NCI-H2196 treated with DMSO at 0.1 percent for 48 hours (cell line): ENCODE measurements at regions not wholly inside any gene's neighbourhood (a gene's known extent, or its start where the extent isn't known, plus 50 kb on each side); places are given as distances from the start of the nearest gene placed in this dataset.
A peak's percentile ranks its signal among the peaks of the same experiment; 100 is the strongest.
"Not testable (repeated sequence)": the region's sequence is repeated elsewhere in the genome, so short reads cannot be mapped to it uniquely, and the experiment has no call there.

Source experiments
- DNase-seq: peaks from one replicate; lab custom pipeline; 2025; ENCODE audit not compliant: unreplicated experiment; lab: John Stamatoyannopoulos, UW

DNA sequence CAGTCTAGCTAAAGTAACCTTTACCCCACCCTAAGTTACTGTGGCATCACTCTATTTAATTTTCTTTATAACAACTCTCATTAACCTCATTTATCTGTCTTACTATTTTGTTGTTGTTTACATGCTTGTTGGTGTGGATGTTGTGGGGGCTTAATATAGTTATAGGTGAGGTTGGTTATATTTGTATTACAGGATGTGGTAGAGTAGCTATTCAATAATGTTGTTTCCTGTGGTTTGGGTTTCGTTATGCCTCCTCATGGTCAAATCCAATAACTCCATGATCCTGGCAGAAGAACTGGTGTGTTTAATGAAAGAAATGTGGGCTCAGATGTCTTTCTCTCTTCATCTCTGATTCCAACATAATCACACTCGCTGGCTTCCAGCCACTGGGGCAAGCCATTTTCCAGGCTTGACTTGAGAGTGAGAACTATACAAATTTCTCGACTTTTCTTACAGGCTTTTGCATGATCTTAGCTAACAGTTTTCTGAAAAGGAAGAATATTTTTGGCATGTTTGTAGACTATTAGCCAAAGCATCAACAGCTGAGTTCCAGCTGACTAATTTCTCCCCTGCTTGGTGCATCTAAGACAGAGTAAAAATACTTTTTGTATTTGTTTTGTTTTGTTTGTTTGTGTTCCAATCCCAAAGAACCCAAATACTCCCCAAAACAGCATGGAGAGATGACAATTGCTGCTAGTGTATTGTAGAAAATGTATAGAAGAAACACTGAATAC is 303.7 kb upstream of the PAPPA start:
- no peak for DNase-seq

DNA sequence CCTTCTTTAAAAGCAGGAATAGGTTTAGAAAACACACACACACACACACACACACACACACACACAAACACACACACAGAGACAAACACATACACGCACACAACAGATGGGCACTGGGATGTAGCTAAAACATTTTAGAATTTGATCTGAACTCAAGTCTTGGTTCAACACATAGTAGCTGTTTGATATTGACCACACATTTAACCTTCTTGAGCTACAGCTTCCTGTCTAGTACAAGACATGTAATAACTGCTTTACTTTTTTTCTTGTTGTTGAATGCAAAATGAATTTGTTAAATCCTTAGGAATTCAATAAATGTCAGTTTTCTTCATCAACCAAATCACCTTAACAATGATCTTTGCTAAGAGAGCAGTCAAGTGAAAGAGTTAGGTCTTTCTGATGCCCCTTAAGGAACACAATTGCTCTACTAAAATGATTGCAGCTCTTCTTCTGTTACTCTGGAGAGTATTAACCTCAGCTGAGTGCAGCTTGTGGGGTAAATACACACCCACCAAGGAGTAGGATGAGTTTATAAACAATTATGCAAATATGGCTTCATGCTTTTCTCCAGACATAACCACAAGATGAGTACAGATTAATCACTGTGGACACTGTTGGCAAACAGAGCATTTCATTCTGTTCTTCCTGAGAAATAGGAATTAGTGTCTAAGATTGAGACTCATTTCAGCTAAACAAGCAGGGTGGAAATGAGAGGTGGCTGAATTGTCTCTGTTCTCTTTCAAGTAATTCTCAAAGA is 302.9 kb upstream of the PAPPA start:
- no peak for DNase-seq

DNA sequence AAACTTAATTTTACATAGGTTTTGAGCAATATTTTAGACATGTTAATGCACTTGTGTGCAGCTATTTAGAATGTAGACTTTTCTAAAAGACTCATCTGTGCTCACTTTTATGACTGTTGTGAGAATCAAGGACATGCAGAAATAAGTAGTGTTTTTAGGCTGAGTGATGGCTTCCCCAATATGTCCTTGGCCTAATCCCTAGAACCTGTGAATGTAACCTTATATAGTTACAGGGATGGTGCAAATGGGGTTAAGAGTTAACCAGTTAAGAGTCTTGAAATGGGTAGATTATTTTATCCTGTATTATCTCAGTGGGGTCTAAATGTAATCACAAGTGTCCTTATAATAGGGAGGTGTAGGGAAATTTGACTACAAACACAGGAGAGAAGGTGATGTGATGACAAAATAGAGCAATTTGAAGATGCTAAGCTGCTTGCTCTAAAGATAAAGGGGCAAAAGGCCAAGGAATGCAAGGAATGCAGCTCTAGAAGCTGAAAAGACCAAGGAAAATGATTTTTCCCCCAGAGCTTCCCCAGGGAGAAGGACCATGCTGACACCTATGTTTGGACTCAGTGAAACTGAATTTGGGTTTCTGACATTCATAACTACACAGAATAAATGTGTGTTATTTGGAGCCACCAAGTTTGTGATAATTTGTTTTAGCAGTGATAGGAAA is 298.0 kb upstream of the PAPPA start:
- DNase-seq = no peak

DNA sequence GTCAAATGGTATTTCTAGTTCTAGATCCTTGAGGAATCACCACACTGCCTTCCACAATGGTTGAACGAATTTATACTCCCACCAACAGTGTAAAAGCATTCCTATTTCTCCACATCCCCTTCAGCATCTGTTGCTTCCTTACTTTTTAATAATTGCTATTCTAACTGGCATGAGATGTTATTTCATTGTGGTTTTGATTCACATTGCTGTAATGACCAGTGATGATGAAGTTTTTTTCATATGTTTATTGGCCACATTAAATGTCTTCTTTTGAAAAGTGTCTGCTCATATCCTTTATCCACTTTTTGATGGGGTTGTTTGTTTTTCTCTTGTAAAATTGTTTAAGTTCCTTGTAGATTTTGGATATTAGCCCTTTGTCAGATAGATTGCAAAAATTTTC is 295.2 kb upstream of the PAPPA start:
- not testable (repeated sequence) for DNase-seq

DNA sequence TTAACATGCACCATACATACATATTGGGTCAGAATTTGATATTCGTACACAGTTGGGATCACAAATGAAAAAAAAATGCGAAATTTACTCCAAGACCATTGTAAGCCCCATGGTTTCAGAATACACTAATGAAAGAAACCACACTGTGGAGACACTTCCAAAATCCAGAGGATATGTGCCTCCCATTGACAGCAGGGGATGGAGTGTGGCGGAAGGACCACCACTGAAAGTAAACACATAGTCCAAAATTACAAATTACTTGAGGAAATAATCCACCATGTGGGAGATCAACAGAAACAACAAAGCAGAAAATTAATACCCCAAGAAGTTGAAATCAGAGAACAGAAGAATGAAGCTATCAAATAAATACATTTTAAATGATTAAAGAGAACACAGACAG is 291.6 kb upstream of the PAPPA start:
- no peak for DNase-seq

DNA sequence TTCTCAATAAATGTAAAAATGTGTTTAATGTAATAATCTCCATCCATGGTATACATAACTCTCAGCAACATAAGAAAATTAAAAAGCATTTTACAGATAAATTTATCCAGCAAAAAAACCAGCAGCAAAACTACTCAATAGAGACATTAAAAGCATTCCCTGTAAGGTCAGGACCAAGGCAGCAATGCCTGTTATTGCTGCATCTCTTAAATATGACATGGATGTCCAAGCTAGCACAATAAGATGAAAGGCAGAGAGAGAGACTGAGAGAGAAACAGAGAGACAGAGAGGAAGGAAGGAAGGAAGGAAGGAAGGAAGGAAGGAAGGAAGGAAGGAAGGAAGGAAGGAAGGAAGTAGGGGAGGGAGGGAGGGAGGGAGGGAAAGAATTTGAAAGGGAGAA is 289.0 kb upstream of the PAPPA start:
- DNase-seq = no peak

DNA sequence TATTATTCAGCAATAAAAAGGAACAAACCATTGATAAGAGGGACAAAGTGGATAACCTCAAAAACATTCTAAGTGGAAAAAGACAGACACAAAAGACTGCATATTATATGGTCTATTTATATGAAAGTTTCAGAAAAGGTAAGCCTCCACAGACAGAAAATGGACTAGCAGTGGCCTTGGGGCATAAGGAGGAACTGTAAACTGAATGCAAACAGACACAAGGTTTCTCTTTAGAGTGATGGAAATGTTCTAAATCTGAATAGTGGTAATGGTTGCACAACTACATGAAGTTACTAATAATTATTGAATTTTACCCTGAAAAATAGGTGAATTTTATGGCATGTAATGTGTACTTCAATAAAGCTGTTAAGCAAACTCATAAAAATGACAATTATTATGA is 286.3 kb upstream of the PAPPA start:
- DNase-seq = no peak

DNA sequence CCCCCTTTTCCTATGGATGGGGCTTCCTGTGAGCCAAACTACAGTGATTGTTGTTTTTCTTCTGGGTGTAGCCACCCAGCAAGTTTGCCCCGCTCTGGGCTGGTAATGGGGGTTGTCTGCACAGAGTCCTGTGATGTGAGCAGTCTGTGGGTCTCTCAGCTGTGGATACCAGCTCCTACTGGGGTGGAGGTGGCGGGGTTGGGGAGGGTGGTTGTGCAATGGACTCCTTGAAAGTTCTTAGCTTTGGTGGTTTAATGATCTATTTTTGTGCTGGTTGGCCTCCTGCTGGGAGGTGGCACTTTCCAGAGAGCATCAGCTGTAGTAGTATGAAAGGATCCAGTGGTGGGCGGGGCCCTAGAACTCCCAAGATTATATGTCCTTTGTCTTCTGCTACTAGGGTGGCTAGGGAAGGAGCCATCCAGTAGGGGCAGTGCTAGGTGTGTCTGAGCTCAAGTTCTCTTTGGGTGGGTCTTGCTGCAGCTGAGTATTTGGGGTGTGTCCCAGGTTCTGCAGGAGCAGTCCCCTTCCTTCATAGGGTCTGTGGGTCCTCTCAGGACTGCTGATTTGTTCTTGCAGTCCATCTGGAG is 275.6 kb upstream of the PAPPA start:
- DNase-seq = no peak

DNA sequence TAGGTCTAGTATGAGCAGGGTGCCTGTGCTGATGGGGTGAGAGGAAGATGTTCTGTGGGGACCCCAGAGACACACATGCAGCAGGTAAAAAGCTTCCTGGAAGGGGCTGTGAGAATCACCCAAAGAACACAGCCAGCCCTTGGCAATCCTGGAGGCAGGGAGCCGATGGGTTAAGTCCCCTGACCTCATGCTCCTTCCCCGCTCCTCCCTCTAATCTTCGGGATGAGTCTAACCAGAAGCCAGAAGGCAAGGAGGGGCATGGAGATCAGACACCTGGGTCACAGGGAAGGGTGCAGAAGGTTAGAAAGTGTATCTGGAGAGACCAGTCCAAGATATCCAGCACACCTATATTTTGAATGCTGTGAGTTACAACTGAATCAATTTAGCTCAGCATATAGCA is 274.1 kb upstream of the PAPPA start:
- DNase-seq = no peak

DNA sequence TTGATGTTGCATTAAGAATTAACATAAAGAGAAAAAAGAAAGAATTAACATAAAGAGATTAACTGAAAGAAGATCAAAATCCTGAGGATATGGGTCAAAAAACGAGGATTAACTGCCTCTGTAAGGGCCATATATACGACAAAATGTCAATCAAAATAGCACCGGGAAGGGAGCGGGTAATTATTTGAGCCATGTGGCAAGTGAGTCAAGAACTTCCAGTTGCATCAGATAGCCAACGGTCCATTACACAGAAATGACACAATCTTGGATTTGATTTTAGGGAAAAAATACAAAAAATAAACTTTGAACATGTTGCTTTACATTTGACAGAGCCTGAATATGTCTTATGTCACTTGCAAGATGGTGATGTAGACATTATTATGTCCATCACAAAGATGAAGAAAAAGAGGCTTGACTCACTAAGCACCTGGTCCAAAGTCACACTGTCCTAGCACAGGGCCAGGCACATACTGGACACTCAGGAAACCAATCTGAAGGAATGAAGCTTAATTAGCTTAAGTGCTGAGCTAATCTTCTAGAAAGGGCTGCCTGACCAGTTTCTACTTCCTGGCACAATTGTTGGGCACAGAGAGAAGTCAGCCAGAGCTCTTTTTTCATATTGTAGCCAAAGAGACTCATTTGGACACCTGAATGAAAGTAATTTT is 273.2 kb upstream of the PAPPA start:
- no peak for DNase-seq

DNA sequence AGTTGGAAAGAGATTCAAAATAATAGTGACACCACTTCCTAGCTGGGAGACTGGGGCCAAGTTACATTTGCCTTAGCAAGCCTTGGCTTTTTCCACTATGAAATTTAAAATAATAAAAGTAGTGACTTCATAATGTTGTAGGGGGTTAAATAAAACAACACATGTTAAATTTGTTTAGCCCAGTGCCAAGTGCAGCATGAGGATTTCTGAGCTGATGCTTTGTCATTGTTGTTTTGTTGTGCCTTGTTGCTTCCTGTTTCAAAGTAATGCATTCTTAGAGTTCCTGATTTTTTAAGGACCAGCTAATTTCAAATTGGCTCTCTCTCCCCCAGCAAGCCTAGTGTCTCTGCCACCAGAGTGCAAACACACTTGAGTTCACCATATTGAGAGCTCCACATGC is 270.7 kb upstream of the PAPPA start:
- no peak for DNase-seq

DNA sequence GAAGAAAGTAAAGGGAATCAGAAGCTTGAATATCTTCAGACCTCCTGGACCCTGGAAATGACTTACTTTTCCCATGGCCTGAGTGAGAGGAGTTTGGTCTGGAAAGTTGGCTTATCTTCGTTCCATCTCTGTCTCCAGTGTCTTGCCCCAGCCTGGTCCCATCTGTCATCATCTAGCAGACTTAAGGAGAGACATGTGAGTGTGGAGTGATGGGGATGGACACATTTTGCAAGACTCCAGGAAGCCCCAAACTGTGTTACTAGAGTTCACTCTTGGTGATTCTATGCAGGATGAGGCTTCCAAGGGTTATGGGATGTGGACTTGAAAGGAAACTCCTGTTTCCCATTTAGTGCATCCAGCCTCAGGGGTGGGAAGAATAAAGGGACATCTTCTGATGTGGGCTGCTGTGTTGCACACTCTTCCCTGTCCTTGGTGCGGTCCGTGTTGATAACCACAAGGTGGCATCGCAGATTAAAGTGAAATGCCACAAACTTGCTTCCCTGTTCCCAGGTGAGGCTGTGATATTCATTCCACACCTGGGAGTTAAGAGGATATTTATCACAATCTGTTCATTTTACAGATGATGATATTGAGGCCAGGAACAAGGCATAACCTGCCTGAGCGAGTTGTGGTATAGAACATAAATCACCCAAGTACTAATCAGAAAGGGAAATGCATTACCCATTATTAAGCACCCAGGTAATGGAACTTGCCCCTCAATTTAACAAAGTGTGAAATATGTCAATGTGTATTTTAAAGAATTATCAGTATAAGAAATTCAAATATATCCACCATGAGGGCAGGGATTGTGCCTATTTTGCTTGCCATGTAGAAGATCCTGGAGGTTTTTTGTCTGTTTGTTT is 269.9 kb upstream of the PAPPA start:
- peak; percentile 6 for DNase-seq

DNA sequence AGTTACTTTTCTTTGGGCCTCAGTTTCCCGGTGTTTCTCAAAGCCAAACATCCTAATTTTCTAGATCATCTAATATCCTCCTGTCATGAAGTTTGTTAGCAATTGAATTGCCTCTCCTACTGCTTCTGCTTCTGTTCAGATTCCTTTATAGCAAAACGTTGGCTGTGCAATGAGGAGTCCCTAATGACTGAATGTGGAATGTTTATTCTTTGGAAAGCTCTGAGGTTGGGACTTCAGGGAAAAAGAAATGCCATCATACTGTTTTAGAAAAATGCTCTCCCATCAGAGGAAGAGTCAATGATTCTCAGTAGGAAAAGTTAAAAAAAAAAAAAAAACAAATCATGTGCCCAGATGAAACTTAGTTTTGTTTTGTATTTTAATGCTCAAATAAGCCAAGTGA is 268.7 kb upstream of the PAPPA start:
- no peak for DNase-seq

DNA sequence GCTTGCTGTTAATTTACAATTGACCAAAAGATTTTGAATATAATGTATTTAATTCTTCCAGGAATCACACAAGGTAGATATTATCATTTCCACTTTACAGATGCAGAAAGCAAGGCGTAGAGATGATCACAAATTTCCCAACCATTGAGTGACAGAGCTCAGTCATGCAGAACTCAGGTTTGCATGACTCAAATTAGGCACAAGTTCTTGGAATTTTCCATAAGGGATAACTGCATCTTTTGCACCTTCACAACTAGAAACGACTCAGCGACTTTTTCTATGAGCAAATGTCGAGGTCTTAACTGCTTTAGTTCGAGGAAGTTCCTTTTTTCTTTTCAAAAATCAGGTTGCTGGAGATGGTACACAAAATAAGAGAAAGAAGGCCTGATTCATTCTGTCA is 265.5 kb upstream of the PAPPA start:
- no peak for DNase-seq

DNA sequence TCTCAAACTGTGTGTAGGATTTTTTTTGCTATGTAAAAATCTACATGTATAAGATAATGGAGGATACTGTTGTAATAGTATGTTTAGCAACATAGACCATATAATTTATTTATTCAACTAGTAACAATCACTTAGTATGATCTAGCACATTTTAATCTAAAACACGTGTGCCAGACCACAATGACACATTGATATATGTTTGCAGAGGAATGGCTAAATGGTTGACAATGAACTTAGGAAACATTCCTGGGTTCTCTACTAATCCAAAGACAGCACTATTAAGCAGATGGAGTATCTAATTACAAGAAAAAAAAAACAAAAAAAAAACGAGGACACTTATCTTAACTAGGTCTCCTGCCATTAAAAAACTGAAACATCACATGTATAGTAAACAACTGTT is 261.7 kb upstream of the PAPPA start:
- no peak for DNase-seq

DNA sequence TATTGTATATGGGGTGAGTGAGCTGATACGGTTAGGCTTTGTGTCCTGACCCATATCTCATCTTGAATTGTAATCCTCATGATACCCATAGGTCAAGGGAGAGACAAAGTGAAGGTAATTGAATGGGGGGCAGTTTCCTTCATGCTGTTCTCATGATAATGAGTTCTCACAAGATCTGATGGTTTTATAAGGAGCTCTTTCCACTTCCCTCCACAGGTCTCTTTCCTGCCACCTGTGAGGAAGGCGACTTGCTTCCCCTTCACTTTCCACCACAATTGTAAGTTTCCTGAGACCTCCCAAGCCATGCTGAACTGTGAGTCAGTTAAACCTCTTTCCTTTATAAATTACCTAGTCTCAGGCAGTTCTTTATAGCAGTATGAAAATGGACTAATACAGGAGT is 255.1 kb upstream of the PAPPA start:
- DNase-seq = not testable (repeated sequence)

DNA sequence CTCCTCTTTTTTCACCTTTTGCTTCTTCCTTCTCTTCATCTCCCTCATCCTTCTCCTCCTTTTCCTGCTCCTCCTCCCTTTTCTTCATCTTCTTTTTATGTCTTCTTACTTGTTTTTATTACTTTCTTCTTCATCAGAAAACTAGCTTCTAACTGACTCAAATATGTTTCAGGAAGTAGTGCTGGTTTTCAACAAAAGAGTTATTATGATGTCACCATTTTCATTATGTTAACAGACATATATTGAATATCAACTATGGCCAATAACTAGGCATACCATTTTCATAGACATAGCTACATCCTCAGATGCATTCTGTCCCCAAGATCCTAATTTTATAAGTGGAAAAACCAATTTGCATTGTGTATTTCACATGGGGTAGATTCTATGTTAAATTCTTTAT is 252.9 kb upstream of the PAPPA start:
- no peak for DNase-seq

DNA sequence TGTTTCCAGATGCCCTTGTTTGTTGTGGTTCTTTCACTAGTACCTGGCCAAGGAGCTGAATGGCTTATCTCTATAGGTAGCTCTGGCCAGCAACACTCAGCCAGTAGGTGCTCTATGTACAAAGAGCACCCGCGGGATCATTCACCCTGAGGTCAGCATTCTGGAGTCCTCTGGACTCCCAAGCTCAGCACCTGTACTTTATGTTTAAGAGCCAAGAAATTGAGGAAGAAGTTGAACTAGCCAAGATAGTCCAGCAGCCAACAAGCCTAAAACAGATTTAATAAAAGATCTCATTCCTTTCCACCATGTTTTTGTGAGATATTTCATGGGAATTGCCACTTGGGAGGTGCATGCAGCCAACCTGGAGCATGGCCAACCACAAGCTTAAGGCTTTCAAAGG is 242.6 kb upstream of the PAPPA start:
- DNase-seq = no peak

DNA sequence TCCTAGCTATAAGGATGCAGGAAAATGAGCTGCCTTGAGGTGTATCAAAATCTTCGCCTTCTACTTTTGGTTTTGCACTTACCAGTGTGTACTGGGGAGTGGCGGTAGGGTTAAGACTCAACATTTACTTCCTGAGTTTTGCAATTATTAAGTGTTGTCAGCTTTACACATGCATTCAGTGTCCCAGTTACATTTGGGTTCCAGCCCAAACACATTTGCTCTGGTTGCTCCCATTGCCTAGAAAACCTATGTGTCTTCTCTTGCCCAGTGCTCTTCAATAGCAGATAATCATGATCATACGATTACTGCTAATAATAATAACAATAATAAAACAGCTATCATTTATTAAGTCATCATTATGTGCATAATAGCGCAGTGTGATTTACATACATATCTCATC is 241.5 kb upstream of the PAPPA start:
- DNase-seq = no peak

DNA sequence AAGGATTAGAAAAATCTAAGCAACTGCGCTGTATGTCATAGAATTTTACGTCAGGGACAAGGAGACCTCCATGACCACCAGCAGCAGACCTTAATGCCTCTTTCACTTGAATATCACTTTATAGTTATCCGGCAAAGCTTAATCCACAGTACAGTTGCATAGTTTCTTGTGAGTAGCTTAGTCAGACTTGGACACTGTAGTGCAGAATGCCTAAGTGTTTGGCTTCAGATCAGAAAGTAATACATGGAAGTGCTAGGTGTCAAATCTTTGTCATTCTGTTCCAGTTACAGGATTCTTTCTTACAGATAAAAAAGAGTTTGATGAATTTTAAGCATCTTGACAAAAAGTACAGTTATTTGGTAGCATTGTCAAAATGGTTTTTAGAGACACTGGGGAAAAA is 239.9 kb upstream of the PAPPA start:
- no peak for DNase-seq
